Fibroblast of gingiva (primary cell): ENCODE measurements at regions not wholly inside any gene's neighbourhood (a gene's known extent, or its start where the extent isn't known, plus 50 kb on each side); places are given as distances from the start of the nearest gene placed in this dataset.

Experiments
- DNase-seq: peaks from one replicate; pipeline ENCODE4 v3.0.0-alpha.2; 2011; ENCODE audit warnings: low read depth

GRCh38 chr18:5640939-5641338 is 97.1 kb upstream of the EPB41L3 start:
- DNase-seq: no peak

GRCh38 chr18:5639131-5639530 is 95.3 kb upstream of the EPB41L3 start:
- no peak for DNase-seq

- DNase-seq: no peak
These were observed 88.2 kb upstream of the EPB41L3 start for GRCh38 chr18:5632041-5632440.

GRCh38 chr18:5630900-5631413 is 87.2 kb upstream of the EPB41L3 start:
- DNase-seq: no peak

GRCh38 chr18:5630057-5630899 is 86.5 kb upstream of the EPB41L3 start:
- DNase-seq: peak; percentile 29

- peak; percentile 26 for DNase-seq
These were observed 84.9 kb upstream of the EPB41L3 start for GRCh38 chr18:5628512-5629255.

GRCh38 chr18:5627776-5628511 is 84.1 kb upstream of the EPB41L3 start:
- no peak for DNase-seq

- DNase-seq: no peak
These were observed 82.5 kb upstream of the EPB41L3 start for GRCh38 chr18:5626130-5626880.

GRCh38 chr18:5625076-5625475 is 81.3 kb upstream of the EPB41L3 start:
- no peak for DNase-seq

GRCh38 chr18:5622905-5623304 is 79.1 kb upstream of the EPB41L3 start:
- no peak for DNase-seq

- DNase-seq: peak; percentile 4
These were observed 76.5 kb upstream of the EPB41L3 start for GRCh38 chr18:5620289-5620688.

GRCh38 chr18:5619376-5619775 is 75.6 kb upstream of the EPB41L3 start:
- DNase-seq: no peak

- no peak for DNase-seq
These were observed 74.4 kb upstream of the EPB41L3 start for GRCh38 chr18:5618047-5618688.

- DNase-seq: no peak
These were observed 67.4 kb upstream of the EPB41L3 start for GRCh38 chr18:5611221-5611620.

GRCh38 chr18:5608846-5609245 is 65.0 kb upstream of the EPB41L3 start:
- no peak for DNase-seq

- DNase-seq: no peak
These were observed 63.2 kb upstream of the EPB41L3 start for GRCh38 chr18:5606951-5607350.

- no peak for DNase-seq
These were observed 61.0 kb upstream of the EPB41L3 start for GRCh38 chr18:5604778-5605177.

GRCh38 chr18:5603153-5603552 is 59.4 kb upstream of the EPB41L3 start:
- DNase-seq: no peak

GRCh38 chr18:5601188-5601624 is 57.4 kb upstream of the EPB41L3 start:
- DNase-seq: no peak

GRCh38 chr18:5600378-5601071 is 56.7 kb upstream of the EPB41L3 start:
- DNase-seq: no peak

GRCh38 chr18:5596585-5596984 is 52.8 kb upstream of the EPB41L3 start:
- no peak for DNase-seq
